GM21576 (cell line): ENCODE measurements at regions not wholly inside any gene's neighbourhood (a gene's known extent, or its start where the extent isn't known, plus 50 kb on each side); places are given as distances from the start of the nearest gene placed in this dataset.

Experiments
- ATAC-seq: cut with Tn5 transposase; IDR thresholded peaks from one replicate; pipeline ENCODE4 v1.9.1; 2021; ENCODE audit warnings: mild to moderate bottlenecking, moderate library complexity; ENCODE audit not compliant: unreplicated experiment

- ATAC-seq, result no peak
These were observed 137.7 kb upstream of the POM121L12 start for GRCh38 chr7:52897713-52898112.

- ATAC-seq, result no peak
These were observed 138.1 kb upstream of the POM121L12 start for GRCh38 chr7:52897288-52897687.

GRCh38 chr7:52877240-52877639 lies 158.2 kb upstream of the POM121L12 start:
- no peak for ATAC-seq

- ATAC-seq, result no peak
These were observed 159.0 kb upstream of the POM121L12 start for GRCh38 chr7:52876402-52876801.

- no peak for ATAC-seq
These were observed 171.8 kb upstream of the POM121L12 start for GRCh38 chr7:52863652-52864051.

GRCh38 chr7:52862321-52862720 lies 173.1 kb upstream of the POM121L12 start:
- ATAC-seq, result no peak

GRCh38 chr7:52857367-52857766 lies 178.1 kb upstream of the POM121L12 start:
- no peak for ATAC-seq

GRCh38 chr7:52854681-52855080 lies 180.8 kb upstream of the POM121L12 start:
- ATAC-seq, result no peak

- no peak for ATAC-seq
These were observed 183.9 kb upstream of the POM121L12 start for GRCh38 chr7:52851547-52851946.

- ATAC-seq, result no peak
These were observed 192.0 kb upstream of the POM121L12 start for GRCh38 chr7:52843436-52843835.

GRCh38 chr7:52842202-52842900 lies 193.1 kb upstream of the POM121L12 start:
- no peak for ATAC-seq

- no peak for ATAC-seq
These were observed 196.4 kb upstream of the POM121L12 start for GRCh38 chr7:52838981-52839411.

GRCh38 chr7:52831321-52831720 lies 204.1 kb upstream of the POM121L12 start:
- ATAC-seq, result no peak

- ATAC-seq, result no peak
These were observed 204.6 kb upstream of the POM121L12 start for GRCh38 chr7:52830801-52831200.

GRCh38 chr7:52826515-52827265 lies 208.7 kb upstream of the POM121L12 start:
- ATAC-seq, result no peak

GRCh38 chr7:52825611-52826010 lies 209.8 kb upstream of the POM121L12 start:
- ATAC-seq, result no peak

- no peak for ATAC-seq
These were observed 223.9 kb upstream of the POM121L12 start for GRCh38 chr7:52811537-52811936.

- ATAC-seq, result no peak
These were observed 235.6 kb upstream of the POM121L12 start for GRCh38 chr7:52799817-52800216.

GRCh38 chr7:52797801-52798200 lies 237.6 kb upstream of the POM121L12 start:
- ATAC-seq, result no peak

GRCh38 chr7:52794621-52795020 lies 240.8 kb upstream of the POM121L12 start:
- no peak for ATAC-seq

- ATAC-seq, result no peak
These were observed 244.2 kb upstream of the POM121L12 start for GRCh38 chr7:52791176-52791700.

GRCh38 chr7:52786174-52786573 lies 249.3 kb upstream of the POM121L12 start:
- no peak for ATAC-seq
